A549 (cell line): ENCODE measurements at regions not wholly inside any gene's neighbourhood (a gene's known extent, or its start where the extent isn't known, plus 50 kb on each side); places are given as distances from the start of the nearest gene placed in this dataset.
"Not testable (repeated sequence)": the region's sequence is repeated elsewhere in the genome, so short reads cannot be mapped to it uniquely, and the experiment has no call there.

Experiments
- ATAC-seq, 2 experiments: fragments of 200-7000 bp in 1 of 2; fragments of >200 bp in 1 of 2; cut with Nextera tagmentation in 1 of 2; cut with Tn5 transposase in 1 of 2; 3 replicates each; pipeline versions ENCODE4 v1.8.0 to v1.9.1; 2018 to 2020; ENCODE audit warnings: mild to moderate bottlenecking in 1 of 2, moderate library complexity in 1 of 2
- CTCF ChIA-PET: fragments of 300-600 bp; sonication (Branson Sonifier 250); formaldehyde crosslinking; extraction: SDS; loops from one replicate; lab custom pipeline; 2021; ENCODE audit warnings: antibody characterized with exemption, inconsistent platforms; lab: Yijun Ruan, JAX
- POLR2A ChIA-PET: fragments of 350-600 bp; formaldehyde crosslinking; extraction: SDS; loops from one replicate; lab custom pipeline; 2021; ENCODE audit warnings: antibody characterized with exemption, inconsistent platforms; lab: Yijun Ruan, JAX
- DNase-seq, 2 experiments: peaks; one replicate each; pipeline versions ENCODE4 v3.0.0 to v3.0.0-alpha.2; 2011 to 2016; ENCODE audit warnings: low read depth in 1 of 2, low spot score in 1 of 2
- FAIRE-seq: peaks from 2 replicates; lab custom pipeline; 2011; peaks lifted over from hg19 to GRCh38; lab: Jason Lieb, UNC
- H3K27ac ChIP-seq, 2 experiments: fragments of >200 bp; sonication (Bioruptor Twin); formaldehyde crosslinking; 3 replicates each; pipeline ENCODE4 v1.5.1; 2016 to 2017
- H3K4me1 ChIP-seq: fragments of >200 bp; sonication (Bioruptor Twin); formaldehyde crosslinking; 3 replicates; pipeline ENCODE4 v1.6.1; 2016
- H3K4me2 ChIP-seq: fragments of >200 bp; sonication (Bioruptor Twin); formaldehyde crosslinking; 3 replicates; pipeline ENCODE4 v1.6.1; 2016
- H3K4me3 ChIP-seq: fragments of >200 bp; sonication (Bioruptor Twin); formaldehyde crosslinking; 3 replicates; pipeline ENCODE4 v1.5.1; 2016
- H3K9me3 ChIP-seq: fragments of >200 bp; sonication (Bioruptor Twin); formaldehyde crosslinking; 3 replicates; pipeline ENCODE4 v1.6.1; 2016
- CHD4 ChIP-seq: fragments of 200-600 bp; sonication (generic); IDR thresholded peaks from 2 replicates; pipeline ENCODE4 v1.6.1; 2016; ENCODE audit warnings: antibody characterized with exemption, mild to moderate bottlenecking, borderline replicate concordance
- CTCF ChIP-seq: fragments of >200 bp; sonication (Bioruptor Twin); formaldehyde crosslinking; IDR thresholded peaks from 3 replicates; pipeline ENCODE4 v1.5.1; 2016
- EHMT2 ChIP-seq: fragments of 200-600 bp; sonication (generic); IDR thresholded peaks from 2 replicates; pipeline ENCODE4 v1.6.1; 2016; ENCODE audit warnings: antibody characterized with exemption, low read depth, mild to moderate bottlenecking, moderate library complexity
- EP300 ChIP-seq, 2 experiments: fragments of >200 bp; sonication (Bioruptor Twin); formaldehyde crosslinking; IDR thresholded peaks; 2 replicates in 1 of 2; 3 replicates in 1 of 2; pipeline ENCODE4 v1.6.1; 2016 to 2017
- MAX ChIP-seq: IDR thresholded peaks from 2 replicates; pipeline ENCODE4 v1.6.1; 2012
- MYC ChIP-seq: IDR thresholded peaks from 2 replicates; pipeline ENCODE4 v1.6.1; 2012; ENCODE audit warnings: mild to moderate bottlenecking, inconsistent platforms, low read length, improper control_type of control experiment, borderline replicate concordance
- REST ChIP-seq: fragments of 200-600 bp; sonication (generic); IDR thresholded peaks from 2 replicates; pipeline ENCODE4 v1.6.1; 2016; ENCODE audit warnings: antibody characterized with exemption, mild to moderate bottlenecking, moderate library complexity
- SMC3 ChIP-seq: fragments of >200 bp; sonication (Bioruptor Twin); formaldehyde crosslinking; IDR thresholded peaks from 3 replicates; pipeline ENCODE4 v1.6.1; 2018; ENCODE audit warnings: inconsistent platforms
- TFCP2L1 ChIP-seq: fragments of 250-450 bp; sonication (Bioruptor Pico); IDR thresholded peaks from 2 replicates; pipeline ENCODE4 v1.5.0; 2021; ENCODE audit warnings: mild to moderate bottlenecking
- TP53 ChIP-seq: fragments of 250-450 bp; sonication (Bioruptor Pico); IDR thresholded peaks from 2 replicates; pipeline ENCODE4 v1.5.0; 2021; ENCODE audit warnings: mild to moderate bottlenecking, moderate library complexity
- ZFP36 ChIP-seq: fragments of 450-650 bp; IDR thresholded peaks from 2 replicates; pipeline ENCODE4 v1.6.1; 2014; ENCODE audit warnings: borderline replicate concordance; ENCODE audit not compliant: partially characterized antibody
- ZSCAN20 ChIP-seq: fragments of 250-450 bp; sonication (Bioruptor Pico); IDR thresholded peaks from 2 replicates; pipeline ENCODE4 v1.8.0; 2022; ENCODE audit warnings: mild to moderate bottlenecking, moderate library complexity
- WGBS: methylation state at CpG from one replicate; pipeline ENCODE4 v1.1.6; 2017; ENCODE audit errors: missing lambda C conversion rate; 5-methylcytosine and 5-hydroxymethylcytosine counted together
- TF ChIP-seq, protein P1 (sequence below): IDR thresholded peaks from 2 replicates; pipeline ENCODE4 v1.6.1; 2012; ENCODE audit warnings: low read depth, borderline replicate concordance
- TF ChIP-seq, protein P2 (sequence below): fragments of >200 bp; sonication (Bioruptor Twin); formaldehyde crosslinking; IDR thresholded peaks from 3 replicates; pipeline ENCODE4 v1.6.1; 2016
- TF ChIP-seq, protein P3 (sequence below): fragments of 150-350 bp; IDR thresholded peaks from 2 replicates; pipeline ENCODE4 v1.6.1; 2014; ENCODE audit warnings: low read depth, mild to moderate bottlenecking, low read length

DNA sequence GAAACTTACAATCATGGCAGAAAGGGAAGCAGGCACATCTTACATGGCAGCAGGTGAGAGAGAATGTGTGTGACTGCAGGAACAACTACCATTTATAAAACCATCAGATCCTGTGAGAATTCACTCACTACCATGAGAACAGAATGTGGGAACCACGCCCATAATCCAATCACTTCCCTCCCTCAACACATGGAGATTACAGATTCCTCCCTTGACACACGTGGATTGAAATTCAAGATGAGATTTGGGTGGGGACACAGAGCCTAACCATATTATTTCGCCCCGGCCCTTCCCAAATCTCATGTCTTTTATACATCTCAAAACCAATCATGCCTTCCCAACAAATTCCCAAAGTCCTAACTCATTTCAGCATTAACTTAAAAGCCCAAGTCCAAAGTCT is 203.6 kb downstream of the C12orf75 start:
- no peak for TF ChIP-seq ZSCAN20 (CRISPR knock-in tag)
- no peak for TF ChIP-seq CTCF
- no peak for TF ChIP-seq TFCP2L1 (CRISPR knock-in tag)
- no peak for TF ChIP-seq EHMT2
- TF ChIP-seq, protein P1, sequence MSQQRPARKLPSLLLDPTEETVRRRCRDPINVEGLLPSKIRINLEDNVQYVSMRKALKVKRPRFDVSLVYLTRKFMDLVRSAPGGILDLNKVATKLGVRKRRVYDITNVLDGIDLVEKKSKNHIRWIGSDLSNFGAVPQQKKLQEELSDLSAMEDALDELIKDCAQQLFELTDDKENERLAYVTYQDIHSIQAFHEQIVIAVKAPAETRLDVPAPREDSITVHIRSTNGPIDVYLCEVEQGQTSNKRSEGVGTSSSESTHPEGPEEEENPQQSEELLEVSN: no peak
- TF ChIP-seq, protein P2, sequence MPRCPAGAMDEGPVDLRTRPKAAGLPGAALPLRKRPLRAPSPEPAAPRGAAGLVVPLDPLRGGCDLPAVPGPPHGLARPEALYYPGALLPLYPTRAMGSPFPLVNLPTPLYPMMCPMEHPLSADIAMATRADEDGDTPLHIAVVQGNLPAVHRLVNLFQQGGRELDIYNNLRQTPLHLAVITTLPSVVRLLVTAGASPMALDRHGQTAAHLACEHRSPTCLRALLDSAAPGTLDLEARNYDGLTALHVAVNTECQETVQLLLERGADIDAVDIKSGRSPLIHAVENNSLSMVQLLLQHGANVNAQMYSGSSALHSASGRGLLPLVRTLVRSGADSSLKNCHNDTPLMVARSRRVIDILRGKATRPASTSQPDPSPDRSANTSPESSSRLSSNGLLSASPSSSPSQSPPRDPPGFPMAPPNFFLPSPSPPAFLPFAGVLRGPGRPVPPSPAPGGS: no peak
- TF ChIP-seq REST: no peak
- TF ChIP-seq, protein P3, sequence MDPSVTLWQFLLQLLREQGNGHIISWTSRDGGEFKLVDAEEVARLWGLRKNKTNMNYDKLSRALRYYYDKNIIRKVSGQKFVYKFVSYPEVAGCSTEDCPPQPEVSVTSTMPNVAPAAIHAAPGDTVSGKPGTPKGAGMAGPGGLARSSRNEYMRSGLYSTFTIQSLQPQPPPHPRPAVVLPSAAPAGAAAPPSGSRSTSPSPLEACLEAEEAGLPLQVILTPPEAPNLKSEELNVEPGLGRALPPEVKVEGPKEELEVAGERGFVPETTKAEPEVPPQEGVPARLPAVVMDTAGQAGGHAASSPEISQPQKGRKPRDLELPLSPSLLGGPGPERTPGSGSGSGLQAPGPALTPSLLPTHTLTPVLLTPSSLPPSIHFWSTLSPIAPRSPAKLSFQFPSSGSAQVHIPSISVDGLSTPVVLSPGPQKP: no peak
- TF ChIP-seq SMC3: no peak
- TF ChIP-seq MAX: no peak
- TF ChIP-seq CHD4: no peak
- TF ChIP-seq TP53: no peak
- TF ChIP-seq EP300 (IDR thresholded peaks at IDR 0.05): no peak
- TF ChIP-seq MYC: no peak
- H3K4me1 ChIP-seq: no peaks in the 10 kb centered on the region
- H3K9me3 ChIP-seq: peaks cover 33% of the 10 kb centered on the region
- FAIRE-seq (no peak), ATAC-seq (no peak), DNase-seq (no peak)
- 11% methylated on average over 4 of the region's 4 CpGs for WGBS
- no peak overlapping the region for H3K27ac ChIP-seq
- ChIA-PET POLR2A (no interaction called here), CTCF (interaction anchor here (1.3 kb wide), 1 partner anchor 10 kb away, joined by 3 read pairs; no protein-coding TSS in a partner anchor)
- H3K4me2 ChIP-seq: no peak overlapping the region
- no peak overlapping the region for H3K4me3 ChIP-seq

DNA sequence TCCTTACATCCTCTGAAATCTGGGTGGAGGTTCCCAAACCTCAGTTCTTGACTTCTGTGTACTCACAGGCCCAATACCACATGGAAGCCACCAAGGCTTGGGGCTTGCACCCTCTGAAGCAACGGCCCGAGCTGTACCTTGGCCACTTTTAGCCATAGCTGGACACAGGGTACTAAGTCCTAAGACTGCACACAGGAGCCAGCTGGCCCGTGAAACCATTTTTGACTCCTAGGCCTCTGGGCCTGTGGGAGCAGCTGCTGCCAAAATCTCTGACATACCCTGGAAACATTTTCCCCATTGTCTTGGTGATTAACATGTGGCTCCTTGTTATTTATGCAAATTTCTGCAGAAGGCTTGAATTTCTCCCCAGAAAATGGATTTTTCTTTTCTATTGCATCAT is 204.5 kb downstream of the C12orf75 start:
- H3K4me3 ChIP-seq, H3K4me2 ChIP-seq, CTCF ChIA-PET, POLR2A ChIA-PET, H3K4me1 ChIP-seq, ATAC-seq, H3K27ac ChIP-seq, FAIRE-seq, DNase-seq: not testable (repeated sequence)
- WGBS: 13% methylated on average over 3 of the region's 3 CpGs
- peaks cover 33% of the 10 kb centered on the region for H3K9me3 ChIP-seq
- peak; percentile 73 for TF ChIP-seq ZFP36
- TF ChIP-seq, all 56 proteins: peak for 1; not testable (repeated sequence) for 55
